WTC11 (cell line): ENCODE measurements at regions not wholly inside any gene's neighbourhood (a gene's known extent, or its start where the extent isn't known, plus 50 kb on each side); places are given as distances from the start of the nearest gene placed in this dataset.

Experiments
- ATAC-seq: fragments of 200-7000 bp; cut with Tn5 transposase; 2 replicates; pipeline ENCODE4 v1.10.0; 2021; ENCODE audit warnings: mild to moderate bottlenecking, moderate library complexity
- CTCF ChIA-PET: fragments of 300-600 bp; sonication (Branson Sonifier 250); formaldehyde crosslinking; loops from one replicate; lab custom pipeline; 2021; ENCODE audit warnings: antibody characterized with exemption; lab: Charles Lee
- POLR2A ChIA-PET: fragments of 350-600 bp; sonication (Branson Sonifier 250); formaldehyde crosslinking; loops from one replicate; lab custom pipeline; 2021; ENCODE audit warnings: antibody characterized with exemption; lab: Charles Lee
- DNase-seq: peaks from one replicate; pipeline ENCODE4 v3.0.0; 2021; ENCODE audit warnings: low spot score
- H3K27ac Mint-ChIP-seq: 2 replicates; pipeline ENCODE4 v1.8.0; 2021; ENCODE audit warnings: mixed read lengths
- H3K27me3 Mint-ChIP-seq: 2 replicates; pipeline ENCODE4 v1.8.0; 2021; ENCODE audit warnings: low read depth, mild to moderate bottlenecking, moderate library complexity, mixed read lengths
- H3K36me3 Mint-ChIP-seq: 2 replicates; pipeline ENCODE4 v1.8.0; 2021; ENCODE audit warnings: mixed read lengths
- H3K4me1 Mint-ChIP-seq: 2 replicates; pipeline ENCODE4 v1.8.0; 2022; ENCODE audit warnings: mixed read lengths
- H3K4me3 Mint-ChIP-seq: 2 replicates; pipeline ENCODE4 v1.8.0; 2021; ENCODE audit warnings: mild to moderate bottlenecking, moderate library complexity, mixed read lengths
- H3K9me3 Mint-ChIP-seq: 2 replicates; pipeline ENCODE4 v1.8.0; 2021; ENCODE audit warnings: mixed read lengths
- CREB1 ChIP-seq: sonication (generic); formaldehyde crosslinking; IDR thresholded peaks from 2 replicates; pipeline ENCODE4 v1.8.0; 2023; ENCODE audit warnings: mild to moderate bottlenecking, missing genetic modification reagents
- JAZF1 ChIP-seq: fragments of 250-450 bp; sonication (Bioruptor Pico); IDR thresholded peaks from 2 replicates; pipeline ENCODE4 v1.9.0; 2021; ENCODE audit warnings: moderate library complexity, mild to moderate bottlenecking, inconsistent platforms
- MYBL2 ChIP-seq: sonication (generic); formaldehyde crosslinking; IDR thresholded peaks from 2 replicates; pipeline ENCODE4 v1.8.1; 2023; ENCODE audit warnings: mild to moderate bottlenecking, moderate library complexity, missing genetic modification reagents
- NFATC4 ChIP-seq: fragments of 250-450 bp; sonication (Bioruptor Pico); IDR thresholded peaks from 2 replicates; pipeline ENCODE4 v1.9.0; 2021; ENCODE audit warnings: mild to moderate bottlenecking
- OVOL2 ChIP-seq: fragments of 250-450 bp; sonication (Bioruptor Pico); IDR thresholded peaks from 2 replicates; pipeline ENCODE4 v1.9.0; 2021; ENCODE audit warnings: mild to moderate bottlenecking, borderline replicate concordance
- PRRX2 ChIP-seq: fragments of 250-450 bp; sonication (Bioruptor Pico); IDR thresholded peaks from 2 replicates; pipeline ENCODE4 v1.8.0; 2021; ENCODE audit warnings: mild to moderate bottlenecking
- SMAD4 ChIP-seq: sonication (generic); formaldehyde crosslinking; IDR thresholded peaks from 2 replicates; pipeline ENCODE4 v1.8.0; 2022; ENCODE audit warnings: mild to moderate bottlenecking, missing genetic modification reagents
- TCF7 ChIP-seq: sonication (generic); formaldehyde crosslinking; IDR thresholded peaks from 2 replicates; pipeline ENCODE4 v1.8.0; 2022; ENCODE audit warnings: mild to moderate bottlenecking, low read depth, missing genetic modification reagents, moderate library complexity
- TP53 ChIP-seq: sonication (generic); formaldehyde crosslinking; IDR thresholded peaks from 2 replicates; pipeline ENCODE4 v1.8.1; 2023; ENCODE audit warnings: mild to moderate bottlenecking, missing genetic modification reagents
- ZNF317 ChIP-seq: sonication (generic); formaldehyde crosslinking; IDR thresholded peaks from 2 replicates; pipeline ENCODE4 v1.8.1; 2023; ENCODE audit warnings: low read depth, mild to moderate bottlenecking, moderate library complexity, missing genetic modification reagents, borderline replicate concordance
- ZNF396 ChIP-seq: fragments of 250-450 bp; sonication (Bioruptor Pico); IDR thresholded peaks from 2 replicates; pipeline ENCODE4 v1.8.0; 2021; ENCODE audit warnings: mild to moderate bottlenecking, moderate library complexity, borderline replicate concordance
- ZNF671 ChIP-seq: fragments of 250-450 bp; sonication (Bioruptor Pico); IDR thresholded peaks from 2 replicates; pipeline ENCODE4 v1.8.0; 2021; ENCODE audit warnings: mild to moderate bottlenecking
- TF ChIP-seq, protein P1 (sequence below): sonication (generic); formaldehyde crosslinking; IDR thresholded peaks from 2 replicates; pipeline ENCODE4 v1.8.1; 2022; ENCODE audit warnings: missing genetic modification reagents, borderline replicate concordance
- TF ChIP-seq, protein P2 (sequence below): sonication (generic); formaldehyde crosslinking; IDR thresholded peaks from 2 replicates; pipeline ENCODE4 v1.8.1; 2023; ENCODE audit warnings: mild to moderate bottlenecking, moderate library complexity, missing genetic modification reagents
- TF ChIP-seq, protein P3 (sequence below): sonication (generic); formaldehyde crosslinking; IDR thresholded peaks from 2 replicates; pipeline ENCODE4 v1.8.1; 2022; ENCODE audit warnings: mild to moderate bottlenecking, moderate library complexity, missing genetic modification reagents
- TF ChIP-seq, protein P4 (sequence below): fragments of 250-450 bp; sonication (Bioruptor Pico); conservative IDR thresholded peaks from 2 replicates; pipeline ENCODE4 v1.9.0; 2021; ENCODE audit warnings: mild to moderate bottlenecking
- TF ChIP-seq, protein P5 (sequence below): sonication (generic); formaldehyde crosslinking; IDR thresholded peaks from 2 replicates; pipeline ENCODE4 v1.8.1; 2022; ENCODE audit warnings: mild to moderate bottlenecking, missing genetic modification reagents, moderate library complexity, borderline replicate concordance
- TF ChIP-seq, protein P6 (sequence below): fragments of 250-450 bp; sonication (Bioruptor Pico); IDR thresholded peaks from 2 replicates; pipeline ENCODE4 v1.9.0; 2021; ENCODE audit warnings: mild to moderate bottlenecking, borderline replicate concordance
- TF ChIP-seq, protein P7 (sequence below): sonication (generic); formaldehyde crosslinking; IDR thresholded peaks from 2 replicates; pipeline ENCODE4 v1.8.1; 2023; ENCODE audit warnings: mild to moderate bottlenecking, missing genetic modification reagents, moderate library complexity

DNA sequence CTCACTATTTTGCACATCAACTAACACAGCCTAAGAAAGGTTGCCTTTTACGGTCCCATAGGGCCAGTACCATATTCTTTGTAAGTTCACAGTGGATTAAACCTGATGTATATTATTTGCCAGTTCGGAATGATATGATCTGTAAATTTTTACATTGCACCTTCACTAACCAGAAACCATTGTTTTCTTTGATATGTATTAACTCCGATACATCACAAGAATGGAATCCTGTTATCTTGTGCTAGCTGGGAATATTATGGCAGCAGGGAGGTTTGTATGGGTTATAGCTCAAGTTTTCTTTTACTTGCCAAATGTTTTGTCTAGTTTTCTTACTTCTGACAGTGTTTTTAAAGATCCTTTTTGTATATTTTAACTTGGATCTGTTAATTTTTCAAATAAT, 51.4 kb upstream of the S1PR1 start:
- Mint-ChIP-seq H3K4me1 (no peaks in the 10 kb centered on the region), H3K27me3 (no peaks in the 10 kb centered on the region), H3K36me3 (no peaks in the 10 kb centered on the region), H3K4me3 (no peak overlapping the region), H3K9me3 (peaks cover 3% of the 10 kb centered on the region), H3K27ac (no peak overlapping the region)
- DNase-seq (no peak), ATAC-seq (no peak)
- CTCF ChIA-PET = no interaction called here
- POLR2A ChIA-PET = no interaction called here
- TF ChIP-seq, protein P1, sequence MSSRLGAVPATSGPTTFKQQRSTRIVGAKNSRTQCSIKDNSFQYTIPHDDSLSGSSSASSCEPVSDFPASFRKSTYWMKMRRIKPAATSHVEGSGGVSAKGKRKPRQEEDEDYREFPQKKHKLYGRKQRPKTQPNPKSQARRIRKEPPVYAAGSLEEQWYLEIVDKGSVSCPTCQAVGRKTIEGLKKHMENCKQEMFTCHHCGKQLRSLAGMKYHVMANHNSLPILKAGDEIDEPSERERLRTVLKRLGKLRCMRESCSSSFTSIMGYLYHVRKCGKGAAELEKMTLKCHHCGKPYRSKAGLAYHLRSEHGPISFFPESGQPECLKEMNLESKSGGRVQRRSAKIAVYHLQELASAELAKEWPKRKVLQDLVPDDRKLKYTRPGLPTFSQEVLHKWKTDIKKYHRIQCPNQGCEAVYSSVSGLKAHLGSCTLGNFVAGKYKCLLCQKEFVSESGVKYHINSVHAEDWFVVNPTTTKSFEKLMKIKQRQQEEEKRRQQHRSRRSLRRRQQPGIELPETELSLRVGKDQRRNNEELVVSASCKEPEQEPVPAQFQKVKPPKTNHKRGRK (CRISPR knock-in tag) = no peak
- TF ChIP-seq, protein P2, sequence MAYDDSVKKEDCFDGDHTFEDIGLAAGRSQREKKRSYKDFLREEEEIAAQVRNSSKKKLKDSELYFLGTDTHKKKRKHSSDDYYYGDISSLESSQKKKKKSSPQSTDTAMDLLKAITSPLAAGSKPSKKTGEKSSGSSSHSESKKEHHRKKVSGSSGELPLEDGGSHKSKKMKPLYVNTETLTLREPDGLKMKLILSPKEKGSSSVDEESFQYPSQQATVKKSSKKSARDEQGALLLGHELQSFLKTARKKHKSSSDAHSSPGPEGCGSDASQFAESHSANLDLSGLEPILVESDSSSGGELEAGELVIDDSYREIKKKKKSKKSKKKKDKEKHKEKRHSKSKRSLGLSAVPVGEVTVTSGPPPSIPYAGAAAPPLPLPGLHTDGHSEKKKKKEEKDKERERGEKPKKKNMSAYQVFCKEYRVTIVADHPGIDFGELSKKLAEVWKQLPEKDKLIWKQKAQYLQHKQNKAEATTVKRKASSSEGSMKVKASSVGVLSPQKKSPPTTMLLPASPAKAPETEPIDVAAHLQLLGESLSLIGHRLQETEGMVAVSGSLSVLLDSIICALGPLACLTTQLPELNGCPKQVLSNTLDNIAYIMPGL (CRISPR knock-in tag) = no peak
- TF ChIP-seq TCF7 (CRISPR knock-in tag) (no peak), JAZF1 (no peak), ZNF317 (no peak), NFATC4 (CRISPR knock-in tag) (no peak), PRRX2 (CRISPR knock-in tag) (no peak), TP53 (CRISPR knock-in tag) (no peak), ZNF396 (CRISPR knock-in tag) (no peak), ZNF671 (CRISPR knock-in tag) (no peak), MYBL2 (CRISPR knock-in tag) (no peak), CREB1 (CRISPR knock-in tag) (no peak), OVOL2 (no peak), SMAD4 (CRISPR knock-in tag) (no peak)
- TF ChIP-seq, protein P3, sequence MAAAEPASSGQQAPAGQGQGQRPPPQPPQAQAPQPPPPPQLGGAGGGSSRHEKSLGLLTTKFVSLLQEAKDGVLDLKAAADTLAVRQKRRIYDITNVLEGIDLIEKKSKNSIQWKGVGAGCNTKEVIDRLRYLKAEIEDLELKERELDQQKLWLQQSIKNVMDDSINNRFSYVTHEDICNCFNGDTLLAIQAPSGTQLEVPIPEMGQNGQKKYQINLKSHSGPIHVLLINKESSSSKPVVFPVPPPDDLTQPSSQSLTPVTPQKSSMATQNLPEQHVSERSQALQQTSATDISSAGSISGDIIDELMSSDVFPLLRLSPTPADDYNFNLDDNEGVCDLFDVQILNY = no peak
- TF ChIP-seq, protein P4, sequence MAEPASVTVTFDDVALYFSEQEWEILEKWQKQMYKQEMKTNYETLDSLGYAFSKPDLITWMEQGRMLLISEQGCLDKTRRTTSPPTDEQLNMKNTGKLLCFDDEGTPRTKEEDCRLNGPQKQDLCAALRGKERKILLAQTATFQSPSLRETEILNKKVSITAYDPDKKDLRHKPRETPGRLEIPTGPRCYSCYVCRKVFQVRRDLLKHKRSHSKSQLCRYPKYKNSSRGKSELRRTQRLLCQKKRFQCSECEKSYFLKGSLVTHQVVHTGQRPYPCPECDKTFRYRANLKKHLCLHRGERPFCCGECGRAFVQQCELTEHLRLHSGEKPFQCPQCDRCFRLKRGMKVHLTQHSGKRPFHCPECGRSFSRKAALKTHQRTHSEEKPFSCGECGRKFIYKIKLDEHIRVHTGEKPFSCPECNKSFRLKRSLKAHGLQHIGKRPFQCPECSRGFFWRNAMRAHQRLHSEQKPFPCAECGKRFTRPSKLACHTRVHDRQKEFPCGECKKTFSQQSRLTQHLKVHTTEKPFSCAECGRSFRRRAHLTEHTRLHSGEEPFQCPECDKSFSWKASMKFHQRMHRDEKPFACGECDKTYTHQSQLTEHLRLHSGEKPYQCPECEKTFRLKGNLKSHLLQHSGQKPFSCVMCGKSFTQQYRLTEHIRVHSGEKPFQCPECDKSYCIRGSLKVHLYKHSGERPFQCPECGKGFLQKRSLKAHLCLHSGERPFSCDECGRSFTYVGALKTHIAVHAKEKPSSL (CRISPR knock-in tag) = no peak
- TF ChIP-seq, protein P5, sequence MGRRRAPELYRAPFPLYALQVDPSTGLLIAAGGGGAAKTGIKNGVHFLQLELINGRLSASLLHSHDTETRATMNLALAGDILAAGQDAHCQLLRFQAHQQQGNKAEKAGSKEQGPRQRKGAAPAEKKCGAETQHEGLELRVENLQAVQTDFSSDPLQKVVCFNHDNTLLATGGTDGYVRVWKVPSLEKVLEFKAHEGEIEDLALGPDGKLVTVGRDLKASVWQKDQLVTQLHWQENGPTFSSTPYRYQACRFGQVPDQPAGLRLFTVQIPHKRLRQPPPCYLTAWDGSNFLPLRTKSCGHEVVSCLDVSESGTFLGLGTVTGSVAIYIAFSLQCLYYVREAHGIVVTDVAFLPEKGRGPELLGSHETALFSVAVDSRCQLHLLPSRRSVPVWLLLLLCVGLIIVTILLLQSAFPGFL (CRISPR knock-in tag) = no peak
- TF ChIP-seq, protein P6, sequence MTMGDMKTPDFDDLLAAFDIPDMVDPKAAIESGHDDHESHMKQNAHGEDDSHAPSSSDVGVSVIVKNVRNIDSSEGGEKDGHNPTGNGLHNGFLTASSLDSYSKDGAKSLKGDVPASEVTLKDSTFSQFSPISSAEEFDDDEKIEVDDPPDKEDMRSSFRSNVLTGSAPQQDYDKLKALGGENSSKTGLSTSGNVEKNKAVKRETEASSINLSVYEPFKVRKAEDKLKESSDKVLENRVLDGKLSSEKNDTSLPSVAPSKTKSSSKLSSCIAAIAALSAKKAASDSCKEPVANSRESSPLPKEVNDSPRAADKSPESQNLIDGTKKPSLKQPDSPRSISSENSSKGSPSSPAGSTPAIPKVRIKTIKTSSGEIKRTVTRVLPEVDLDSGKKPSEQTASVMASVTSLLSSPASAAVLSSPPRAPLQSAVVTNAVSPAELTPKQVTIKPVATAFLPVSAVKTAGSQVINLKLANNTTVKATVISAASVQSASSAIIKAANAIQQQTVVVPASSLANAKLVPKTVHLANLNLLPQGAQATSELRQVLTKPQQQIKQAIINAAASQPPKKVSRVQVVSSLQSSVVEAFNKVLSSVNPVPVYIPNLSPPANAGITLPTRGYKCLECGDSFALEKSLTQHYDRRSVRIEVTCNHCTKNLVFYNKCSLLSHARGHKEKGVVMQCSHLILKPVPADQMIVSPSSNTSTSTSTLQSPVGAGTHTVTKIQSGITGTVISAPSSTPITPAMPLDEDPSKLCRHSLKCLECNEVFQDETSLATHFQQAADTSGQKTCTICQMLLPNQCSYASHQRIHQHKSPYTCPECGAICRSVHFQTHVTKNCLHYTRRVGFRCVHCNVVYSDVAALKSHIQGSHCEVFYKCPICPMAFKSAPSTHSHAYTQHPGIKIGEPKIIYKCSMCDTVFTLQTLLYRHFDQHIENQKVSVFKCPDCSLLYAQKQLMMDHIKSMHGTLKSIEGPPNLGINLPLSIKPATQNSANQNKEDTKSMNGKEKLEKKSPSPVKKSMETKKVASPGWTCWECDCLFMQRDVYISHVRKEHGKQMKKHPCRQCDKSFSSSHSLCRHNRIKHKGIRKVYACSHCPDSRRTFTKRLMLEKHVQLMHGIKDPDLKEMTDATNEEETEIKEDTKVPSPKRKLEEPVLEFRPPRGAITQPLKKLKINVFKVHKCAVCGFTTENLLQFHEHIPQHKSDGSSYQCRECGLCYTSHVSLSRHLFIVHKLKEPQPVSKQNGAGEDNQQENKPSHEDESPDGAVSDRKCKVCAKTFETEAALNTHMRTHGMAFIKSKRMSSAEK (CRISPR knock-in tag) = no peak
- TF ChIP-seq, protein P7, sequence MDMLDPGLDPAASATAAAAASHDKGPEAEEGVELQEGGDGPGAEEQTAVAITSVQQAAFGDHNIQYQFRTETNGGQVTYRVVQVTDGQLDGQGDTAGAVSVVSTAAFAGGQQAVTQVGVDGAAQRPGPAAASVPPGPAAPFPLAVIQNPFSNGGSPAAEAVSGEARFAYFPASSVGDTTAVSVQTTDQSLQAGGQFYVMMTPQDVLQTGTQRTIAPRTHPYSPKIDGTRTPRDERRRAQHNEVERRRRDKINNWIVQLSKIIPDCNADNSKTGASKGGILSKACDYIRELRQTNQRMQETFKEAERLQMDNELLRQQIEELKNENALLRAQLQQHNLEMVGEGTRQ (CRISPR knock-in tag) = no peak
